ENCODE measurements at regions not wholly inside any gene's neighbourhood (a gene's known extent, or its start where the extent isn't known, plus 50 kb on each side); places are given as distances from the start of the nearest gene placed in this dataset.

DNA sequence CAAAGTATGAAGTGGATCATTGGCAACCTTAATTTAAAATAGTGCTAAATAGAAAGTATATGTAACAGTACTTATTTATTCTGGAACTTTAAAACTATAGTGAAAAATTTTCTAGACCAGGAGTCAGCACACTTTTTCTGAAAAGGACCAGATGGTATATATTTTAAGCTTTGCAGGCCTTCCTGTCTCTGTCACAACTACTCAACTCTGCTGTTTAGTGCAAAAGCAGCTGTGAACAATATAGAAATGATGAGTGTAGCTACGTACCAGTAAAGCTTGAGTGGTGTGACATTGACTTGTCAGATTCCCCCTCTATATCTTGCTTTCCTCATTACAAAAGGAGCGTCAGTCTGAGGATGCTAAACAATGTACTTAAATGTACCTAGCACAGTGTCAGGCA, 88.1 kb upstream of the IGFBP3 start:
- in situ Hi-C loops (cut with MboI) (no loop called here), intact Hi-C loops (cut with micrococcal nuclease; ENCODE audit: unreplicated experiment) (no loop called here)
- Histone ChIP-seq H4K20me1 (ENCODE audit: control insufficient read depth, insufficient read depth) (no peaks in the 10 kb centered on the region), H3K79me2 (ENCODE audit: control insufficient read depth, insufficient read depth, low read length) (no peaks in the 10 kb centered on the region), H3K4me2 (ENCODE audit: control insufficient read depth, insufficient read depth) (no peak overlapping the region), H3K4me1 (ENCODE audit: control insufficient read depth, insufficient read depth, low read length) (no peaks in the 10 kb centered on the region), H3K9ac (ENCODE audit: control insufficient read depth, insufficient read depth, low read length) (no peak overlapping the region), H3K36me3 (ENCODE audit: control insufficient read depth in 2 of 2, insufficient read depth in 2 of 2, low read length in 1 of 2) (no peaks in the 10 kb centered on the region), H3K9me3 (replicated peaks; ENCODE audit: control insufficient read depth, insufficient read depth, low read length) (no peaks in the 10 kb centered on the region; the same call in 2 of the 3 replicates), H3K27me3 (replicated peaks in 1 of 2; ENCODE audit: control insufficient read depth in 2 of 2, insufficient read depth in 2 of 2, low read length in 1 of 2) (no peaks in the 10 kb centered on the region), H3K27ac (ENCODE audit: control insufficient read depth, insufficient read depth) (no peak overlapping the region), H2AFZ (ENCODE audit: control insufficient read depth, low read depth, low read length) (no peak overlapping the region), H3K4me3 (no peak overlapping the region)
- no peak for ATAC-seq
- no TSS peak for BruUV-seq (replicated peaks)
- ChIA-PET RAD21 (ENCODE audit: unreplicated experiment) (interaction anchor here (0.8 to 2.2 kb wide), 2 partner anchors 87 to 209 kb away, joined by 3 to 4 read pairs; no protein-coding TSS in a partner anchor), CTCF (no interaction called here), SMC1A (ENCODE audit: uncharacterized antibody, unreplicated experiment) (interaction anchor here (1.1 to 1.6 kb wide), 3 partner anchors 11 to 277 kb away, joined by 3 to 5 read pairs (median 4); no protein-coding TSS in a partner anchor), POLR2A (interaction anchor here (0.7 kb wide), 1 partner anchor 51 kb away, joined by 3 read pairs; no protein-coding TSS in a partner anchor)
- DNase-seq (ENCODE audit: low read depth, low spot score) = no peak
- FAIRE-seq = no peak
- TF ChIP-seq FOS (IDR thresholded peaks at IDR 0.05; ENCODE audit: borderline replicate concordance, extremely low read depth, insufficient read length) (no peak), JUND (IDR thresholded peaks at IDR 0.05; ENCODE audit: low read depth, low read length) (no peak), KDM1A (IDR thresholded peaks at IDR 0.05; ENCODE audit: borderline replicate concordance) (no peak), CREM (IDR thresholded peaks at IDR 0.05; ENCODE audit: low read depth) (no peak), TAF1 (IDR thresholded peaks at IDR 0.05; ENCODE audit: borderline replicate concordance, low read depth, low read length) (no peak), SMAD1 (IDR thresholded peaks at IDR 0.05; ENCODE audit: low read depth, partially characterized antibody) (no peak), EP300 (IDR thresholded peaks at IDR 0.05; ENCODE audit: borderline replicate concordance in 1 of 2, control insufficient read depth in 1 of 2, low read depth in 2 of 2, low read length in 2 of 2) (no peak), ETV6 (conservative IDR thresholded peaks at IDR 0.05 in 1 of 2, IDR thresholded peaks at IDR 0.05 in 1 of 2; ENCODE audit: borderline replicate concordance in 1 of 2, low read depth in 1 of 2) (no peak)
- TF ChIP-seq, protein P1, sequence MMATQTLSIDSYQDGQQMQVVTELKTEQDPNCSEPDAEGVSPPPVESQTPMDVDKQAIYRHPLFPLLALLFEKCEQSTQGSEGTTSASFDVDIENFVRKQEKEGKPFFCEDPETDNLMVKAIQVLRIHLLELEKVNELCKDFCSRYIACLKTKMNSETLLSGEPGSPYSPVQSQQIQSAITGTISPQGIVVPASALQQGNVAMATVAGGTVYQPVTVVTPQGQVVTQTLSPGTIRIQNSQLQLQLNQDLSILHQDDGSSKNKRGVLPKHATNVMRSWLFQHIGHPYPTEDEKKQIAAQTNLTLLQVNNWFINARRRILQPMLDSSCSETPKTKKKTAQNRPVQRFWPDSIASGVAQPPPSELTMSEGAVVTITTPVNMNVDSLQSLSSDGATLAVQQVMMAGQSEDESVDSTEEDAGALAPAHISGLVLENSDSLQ (IDR thresholded peaks at IDR 0.05) = no peak
- TF ChIP-seq, protein P2, sequence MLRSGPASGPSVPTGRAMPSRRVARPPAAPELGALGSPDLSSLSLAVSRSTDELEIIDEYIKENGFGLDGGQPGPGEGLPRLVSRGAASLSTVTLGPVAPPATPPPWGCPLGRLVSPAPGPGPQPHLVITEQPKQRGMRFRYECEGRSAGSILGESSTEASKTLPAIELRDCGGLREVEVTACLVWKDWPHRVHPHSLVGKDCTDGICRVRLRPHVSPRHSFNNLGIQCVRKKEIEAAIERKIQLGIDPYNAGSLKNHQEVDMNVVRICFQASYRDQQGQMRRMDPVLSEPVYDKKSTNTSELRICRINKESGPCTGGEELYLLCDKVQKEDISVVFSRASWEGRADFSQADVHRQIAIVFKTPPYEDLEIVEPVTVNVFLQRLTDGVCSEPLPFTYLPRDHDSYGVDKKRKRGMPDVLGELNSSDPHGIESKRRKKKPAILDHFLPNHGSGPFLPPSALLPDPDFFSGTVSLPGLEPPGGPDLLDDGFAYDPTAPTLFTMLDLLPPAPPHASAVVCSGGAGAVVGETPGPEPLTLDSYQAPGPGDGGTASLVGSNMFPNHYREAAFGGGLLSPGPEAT (IDR thresholded peaks at IDR 0.05; ENCODE audit: low read depth) = no peak
- TF ChIP-seq, protein P3, sequence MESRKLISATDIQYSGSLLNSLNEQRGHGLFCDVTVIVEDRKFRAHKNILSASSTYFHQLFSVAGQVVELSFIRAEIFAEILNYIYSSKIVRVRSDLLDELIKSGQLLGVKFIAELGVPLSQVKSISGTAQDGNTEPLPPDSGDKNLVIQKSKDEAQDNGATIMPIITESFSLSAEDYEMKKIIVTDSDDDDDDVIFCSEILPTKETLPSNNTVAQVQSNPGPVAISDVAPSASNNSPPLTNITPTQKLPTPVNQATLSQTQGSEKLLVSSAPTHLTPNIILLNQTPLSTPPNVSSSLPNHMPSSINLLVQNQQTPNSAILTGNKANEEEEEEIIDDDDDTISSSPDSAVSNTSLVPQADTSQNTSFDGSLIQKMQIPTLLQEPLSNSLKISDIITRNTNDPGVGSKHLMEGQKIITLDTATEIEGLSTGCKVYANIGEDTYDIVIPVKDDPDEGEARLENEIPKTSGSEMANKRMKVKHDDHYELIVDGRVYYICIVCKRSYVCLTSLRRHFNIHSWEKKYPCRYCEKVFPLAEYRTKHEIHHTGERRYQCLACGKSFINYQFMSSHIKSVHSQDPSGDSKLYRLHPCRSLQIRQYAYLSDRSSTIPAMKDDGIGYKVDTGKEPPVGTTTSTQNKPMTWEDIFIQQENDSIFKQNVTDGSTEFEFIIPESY (IDR thresholded peaks at IDR 0.05) = no peak
- 43% methylated on average over 2 of the region's 2 CpGs for WGBS (ENCODE audit: insufficient coverage, insufficient replicate concordance, low lambda C conversion rate, missing lambda C conversion rate)
